ENCODE measurements at regions not wholly inside any gene's neighbourhood (a gene's known extent, or its start where the extent isn't known, plus 50 kb on each side); places are given as distances from the start of the nearest gene placed in this dataset.

DNA sequence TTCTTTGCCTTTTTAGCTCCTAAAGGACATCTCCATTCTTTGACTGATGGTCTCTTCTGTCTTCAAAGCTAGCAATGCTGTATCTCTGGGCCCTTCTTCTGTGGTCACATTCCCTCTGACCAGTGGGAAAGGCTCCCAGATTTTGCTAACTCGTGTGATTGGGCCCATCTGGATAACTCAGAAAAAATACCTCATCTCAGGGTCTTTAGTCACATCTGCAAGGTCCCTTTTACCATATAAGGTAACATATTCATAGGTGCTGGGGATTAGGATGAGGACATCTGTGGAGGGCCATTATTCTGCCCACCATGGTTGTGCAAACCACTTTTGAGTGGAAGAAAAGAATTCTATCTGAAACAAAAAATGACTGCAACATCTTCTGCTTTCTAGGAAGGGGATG lies 76.3 kb upstream of the MAMDC2 start:
- no peaks in the 10 kb centered on the region for H3K9me3 Mint-ChIP-seq (ENCODE audit: low read depth)
- H3K4me1 Mint-ChIP-seq (ENCODE audit: low read depth): peaks cover 2% of the 10 kb centered on the region
- no peak overlapping the region for H3K27ac Mint-ChIP-seq
- no peaks in the 10 kb centered on the region for H3K36me3 Mint-ChIP-seq (ENCODE audit: insufficient read depth)
- peaks cover 7% of the 10 kb centered on the region for H3K27me3 Mint-ChIP-seq
- no peak for DNase-seq (ENCODE audit: low spot score, unreplicated experiment)
- H3K4me3 Mint-ChIP-seq (ENCODE audit: low read depth): no peak overlapping the region
- no peak for TF ChIP-seq CTCF (IDR thresholded peaks at IDR 0.05; ENCODE audit: unreplicated experiment)

GRCh38 chr9:69970001-69970533 lies 73.6 kb upstream of the MAMDC2 start:
- DNase-seq (ENCODE audit: low spot score, unreplicated experiment): no peak
- TF ChIP-seq CTCF (IDR thresholded peaks at IDR 0.05; ENCODE audit: unreplicated experiment): no peak
- no peak overlapping the region for H3K27ac Mint-ChIP-seq
- H3K9me3 Mint-ChIP-seq (ENCODE audit: low read depth): no peaks in the 10 kb centered on the region
- no peak overlapping the region for H3K4me3 Mint-ChIP-seq (ENCODE audit: low read depth)
- H3K36me3 Mint-ChIP-seq (ENCODE audit: insufficient read depth): no peaks in the 10 kb centered on the region
- H3K27me3 Mint-ChIP-seq: peaks cover 6% of the 10 kb centered on the region
- H3K4me1 Mint-ChIP-seq (ENCODE audit: low read depth): no peaks in the 10 kb centered on the region

GRCh38 chr9:69971643-69972449 lies 71.8 kb upstream of the MAMDC2 start:
- TF ChIP-seq CTCF (IDR thresholded peaks at IDR 0.05; ENCODE audit: unreplicated experiment): peak; percentile 88
- Mint-ChIP-seq H3K36me3 (ENCODE audit: insufficient read depth) (no peaks in the 10 kb centered on the region), H3K27me3 (peaks cover 6% of the 10 kb centered on the region), H3K27ac (no peak overlapping the region), H3K4me3 (ENCODE audit: low read depth) (no peak overlapping the region), H3K9me3 (ENCODE audit: low read depth) (no peaks in the 10 kb centered on the region), H3K4me1 (ENCODE audit: low read depth) (no peaks in the 10 kb centered on the region)
- DNase-seq (ENCODE audit: low spot score, unreplicated experiment): peak; percentile 49

DNA sequence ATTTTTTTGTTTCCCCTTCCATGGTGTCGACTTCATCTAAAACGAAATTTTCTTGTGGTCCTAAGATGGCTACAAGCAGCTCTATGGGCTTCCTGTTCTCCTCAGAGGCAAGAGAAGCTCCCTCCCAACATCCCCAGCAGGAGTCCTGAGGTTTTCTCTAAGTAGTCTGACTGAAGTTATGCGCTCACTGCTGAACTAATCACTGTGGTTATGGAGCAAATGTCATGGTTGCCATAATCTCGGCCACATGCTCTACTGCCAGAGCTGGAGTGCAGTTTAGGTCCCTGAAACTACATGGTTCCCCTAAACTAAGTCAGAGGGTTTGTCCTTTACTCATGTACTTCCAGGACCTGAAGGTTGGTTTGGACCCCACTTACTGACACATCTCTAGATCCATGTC lies 68.0 kb upstream of the MAMDC2 start:
- DNase-seq (ENCODE audit: low spot score, unreplicated experiment): no peak
- TF ChIP-seq CTCF (IDR thresholded peaks at IDR 0.05; ENCODE audit: unreplicated experiment): no peak
- H3K9me3 Mint-ChIP-seq (ENCODE audit: low read depth): no peaks in the 10 kb centered on the region
- H3K27me3 Mint-ChIP-seq: peaks cover 6% of the 10 kb centered on the region
- H3K4me1 Mint-ChIP-seq (ENCODE audit: low read depth): no peaks in the 10 kb centered on the region
- no peak overlapping the region for H3K4me3 Mint-ChIP-seq (ENCODE audit: low read depth)
- no peak overlapping the region for H3K27ac Mint-ChIP-seq
- H3K36me3 Mint-ChIP-seq (ENCODE audit: insufficient read depth): no peaks in the 10 kb centered on the region

DNA sequence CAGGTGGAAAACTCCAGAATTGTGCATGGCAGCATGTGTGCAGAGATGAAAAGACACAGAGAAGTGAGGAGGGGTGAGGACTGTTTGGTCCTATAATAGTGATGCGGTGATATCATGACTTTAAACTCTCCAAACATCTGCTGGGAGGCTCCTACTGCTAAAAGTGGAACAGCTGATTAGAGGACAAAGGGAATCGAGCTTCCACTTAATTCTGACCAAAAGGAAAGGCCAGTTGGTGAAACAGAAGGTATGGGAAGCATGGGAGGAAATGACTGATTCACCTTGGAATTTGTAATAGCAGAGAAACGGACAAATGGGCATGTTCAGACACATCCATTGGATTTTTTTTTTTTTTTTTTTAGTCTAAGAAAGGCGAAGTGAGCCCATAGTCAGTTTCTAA lies 67.5 kb upstream of the MAMDC2 start:
- no peak for TF ChIP-seq CTCF (IDR thresholded peaks at IDR 0.05; ENCODE audit: unreplicated experiment)
- DNase-seq (ENCODE audit: low spot score, unreplicated experiment): no peak
- H3K9me3 Mint-ChIP-seq (ENCODE audit: low read depth): no peaks in the 10 kb centered on the region
- peaks cover 6% of the 10 kb centered on the region for H3K27me3 Mint-ChIP-seq
- H3K4me3 Mint-ChIP-seq (ENCODE audit: low read depth): no peak overlapping the region
- no peak overlapping the region for H3K27ac Mint-ChIP-seq
- H3K4me1 Mint-ChIP-seq (ENCODE audit: low read depth): no peaks in the 10 kb centered on the region
- no peaks in the 10 kb centered on the region for H3K36me3 Mint-ChIP-seq (ENCODE audit: insufficient read depth)

All from progenitor cell of endocrine pancreas (in vitro differentiated cells).